IPS-NIHi11 (cell line): ENCODE measurements at regions not wholly inside any gene's neighbourhood (a gene's known extent, or its start where the extent isn't known, plus 50 kb on each side); places are given as distances from the start of the nearest gene placed in this dataset.

ENCODE experiments used
- DNase-seq: peaks from one replicate; pipeline ENCODE4 v3.0.0; 2012; ENCODE audit warnings: mixed read lengths, low spot score

DNA sequence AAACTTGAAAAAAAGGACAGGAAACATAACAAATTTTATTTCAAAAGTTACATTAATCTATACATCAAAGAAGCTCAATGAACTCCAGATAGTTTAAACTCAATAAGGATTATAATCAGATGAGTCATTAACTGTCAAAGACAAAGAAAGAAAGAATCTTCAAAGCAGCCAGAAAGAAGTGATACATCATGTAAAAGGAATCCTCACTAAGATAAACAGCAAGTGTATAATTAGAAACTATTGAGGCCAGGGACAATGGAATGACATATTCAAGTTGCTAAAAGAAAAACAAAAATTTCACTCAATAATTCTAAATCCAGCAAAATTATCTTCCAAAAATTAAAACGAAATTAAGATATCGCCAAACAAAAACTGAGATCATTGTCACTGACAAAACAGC, 161.6 kb upstream of the NWD2 start:
- DNase-seq = no peak

DNA sequence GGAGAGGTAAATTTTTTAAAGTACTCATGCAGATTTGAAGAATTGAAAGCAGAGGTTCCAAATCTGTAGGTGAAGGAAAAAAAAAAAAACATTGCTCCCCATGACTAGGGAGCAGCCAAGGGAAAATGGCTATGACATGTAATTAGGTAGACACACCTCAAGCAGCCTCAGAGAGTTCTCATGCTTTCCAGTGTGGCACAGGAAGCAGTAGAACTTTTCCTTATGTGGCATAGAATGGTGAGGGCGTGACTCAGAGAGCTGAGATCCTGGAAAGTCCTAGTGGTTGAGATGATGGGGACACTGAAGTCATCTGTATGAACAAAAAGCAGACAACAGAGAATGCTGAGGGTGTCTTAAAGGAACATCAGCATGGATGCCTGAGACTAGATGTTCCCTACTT, 148.6 kb upstream of the NWD2 start:
- no peak for DNase-seq

- no peak for DNase-seq
Observed at GRCh38 chr4:37101182-37101581, 143.4 kb upstream of the NWD2 start.

- no peak for DNase-seq
Observed at GRCh38 chr4:37101686-37102085, 142.9 kb upstream of the NWD2 start.

- DNase-seq = no peak
Observed at GRCh38 chr4:37109756-37110155, 134.8 kb upstream of the NWD2 start.

- no peak for DNase-seq
Observed at GRCh38 chr4:37124800-37125199, 119.7 kb upstream of the NWD2 start.

DNA sequence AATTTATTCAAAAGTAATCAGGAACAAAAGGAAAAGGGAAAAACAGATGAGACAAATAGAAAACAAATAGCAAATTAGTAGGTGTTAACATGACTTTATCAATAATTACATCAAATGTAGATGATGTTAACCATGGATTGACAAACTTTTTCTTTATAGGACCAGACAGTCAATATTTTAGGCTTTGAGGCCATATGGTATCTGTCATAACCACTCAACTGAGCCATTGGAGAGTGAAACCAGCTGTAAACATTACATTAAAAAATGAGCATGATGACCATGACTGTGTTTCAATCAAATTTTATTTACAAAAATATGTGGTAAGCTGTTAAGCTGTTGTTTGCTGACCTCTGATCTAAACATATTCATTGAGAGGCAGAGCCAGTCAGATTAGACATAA, 118.5 kb upstream of the NWD2 start:
- DNase-seq = no peak

GRCh38 chr4:37130465-37130864, 114.1 kb upstream of the NWD2 start:
- no peak for DNase-seq

DNA sequence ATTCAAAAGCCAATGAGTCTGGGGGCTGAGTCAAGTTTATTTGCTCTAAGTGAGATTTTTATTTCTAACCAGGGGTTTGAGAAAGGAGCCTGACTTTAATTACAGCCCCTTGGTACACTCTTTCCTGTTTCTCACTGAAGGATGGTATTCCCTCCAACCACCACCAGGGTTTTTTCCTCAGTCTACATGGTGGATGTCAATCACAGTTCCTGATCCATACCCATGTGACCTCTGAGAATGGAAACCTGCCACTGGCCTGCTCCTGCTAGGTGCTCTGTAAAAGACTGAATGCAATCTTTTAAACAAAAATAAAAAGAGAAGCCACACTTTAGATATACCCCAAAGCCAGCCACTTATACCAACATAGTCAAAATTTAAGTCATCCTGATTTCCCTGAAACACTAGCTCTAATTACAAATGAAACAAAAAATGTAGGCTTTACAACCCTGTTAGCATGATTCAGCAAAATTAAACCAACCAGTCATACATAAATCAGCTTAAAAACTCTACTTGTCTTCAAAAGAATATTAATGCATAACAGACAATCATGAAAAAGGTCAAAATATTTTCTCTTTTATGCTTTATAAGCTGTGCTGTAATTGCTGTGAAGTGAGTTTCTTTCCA, 112.1 kb upstream of the NWD2 start:
- DNase-seq = peak; percentile 42

DNA sequence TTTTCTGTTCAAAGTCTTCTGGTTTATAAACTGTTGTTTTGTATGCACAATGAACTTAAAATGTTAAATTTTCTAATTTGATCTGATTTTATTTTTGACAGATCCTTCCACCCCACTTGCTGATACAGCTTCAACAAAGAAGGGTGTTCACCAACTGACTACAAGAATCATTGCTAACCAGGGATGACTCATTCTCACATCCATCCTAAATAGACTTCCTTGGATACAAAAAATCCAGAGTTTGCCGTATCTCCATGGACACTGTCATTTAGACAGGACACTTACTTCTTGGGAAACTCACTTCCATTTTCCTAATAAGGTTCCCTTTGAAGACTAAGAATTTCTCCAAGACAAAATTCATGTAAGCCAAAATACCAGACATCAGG, 111.6 kb upstream of the NWD2 start:
- DNase-seq = no peak

DNA sequence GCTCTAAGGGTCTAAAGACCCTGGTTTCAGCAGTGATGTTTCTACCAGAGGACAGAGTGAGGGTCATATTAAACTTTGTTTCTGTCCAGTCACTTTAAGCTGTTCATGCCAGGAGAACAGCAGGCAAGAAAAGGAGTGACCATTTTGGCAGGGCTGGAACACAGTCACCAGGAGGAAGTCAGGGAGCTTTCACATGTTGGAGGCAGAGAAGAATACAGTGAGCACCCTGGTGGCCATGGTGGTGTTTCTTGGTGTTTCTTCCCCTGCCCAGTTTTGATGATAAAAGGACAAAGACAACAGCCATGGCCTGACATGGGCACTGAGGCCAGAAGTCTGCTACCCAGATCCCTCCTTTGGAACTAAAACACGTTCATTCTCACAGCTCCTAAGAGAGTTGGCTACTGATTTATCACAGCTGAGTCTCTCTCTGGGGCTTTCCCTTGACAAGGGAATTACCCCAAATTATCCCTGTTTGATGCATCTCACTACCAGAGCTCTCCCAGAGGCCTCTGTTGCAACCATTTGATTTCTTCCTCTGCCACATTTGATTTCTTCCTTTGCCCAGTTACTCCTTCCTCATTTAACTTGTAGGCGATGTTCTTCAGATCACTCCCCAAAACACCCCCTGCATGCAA, 106.4 kb upstream of the NWD2 start:
- no peak for DNase-seq

DNA sequence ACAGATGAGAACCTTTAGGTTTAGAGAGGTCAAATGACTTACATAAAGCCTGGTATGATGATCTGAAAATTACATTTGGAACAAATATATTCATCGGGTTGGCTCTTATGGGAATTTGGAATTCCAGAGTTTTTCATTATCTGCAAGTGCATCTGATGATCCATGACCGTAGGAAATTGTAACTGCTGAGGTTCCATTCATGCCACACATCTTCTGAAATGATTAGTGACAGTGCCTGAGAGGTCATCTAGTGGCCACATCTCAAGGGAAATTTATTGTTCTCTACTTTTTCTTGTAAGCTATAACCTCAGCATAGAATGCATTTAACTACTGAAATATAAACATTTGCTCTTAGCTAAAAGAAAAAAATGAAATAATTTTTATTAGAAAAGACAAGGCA, 105.8 kb upstream of the NWD2 start:
- no peak for DNase-seq

DNA sequence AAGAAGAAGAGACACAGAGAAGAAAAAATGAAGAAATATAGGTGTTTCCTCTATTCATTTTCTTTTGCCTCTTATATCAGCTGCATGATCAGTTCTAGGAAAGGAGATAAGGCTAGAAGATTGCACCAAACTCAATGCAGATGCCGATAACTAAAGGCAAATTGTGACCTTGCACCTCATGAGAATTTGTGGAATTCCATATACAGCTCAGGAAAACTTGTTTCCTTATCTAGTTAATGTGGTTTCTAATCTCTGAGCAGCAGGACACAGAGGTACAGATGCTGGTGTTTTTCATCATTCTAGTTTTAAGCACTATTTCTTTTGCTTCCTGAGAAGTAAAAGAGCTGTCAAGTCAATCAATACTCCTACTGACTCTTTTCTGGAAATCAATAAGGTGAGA, 104.6 kb upstream of the NWD2 start:
- DNase-seq = no peak

DNA sequence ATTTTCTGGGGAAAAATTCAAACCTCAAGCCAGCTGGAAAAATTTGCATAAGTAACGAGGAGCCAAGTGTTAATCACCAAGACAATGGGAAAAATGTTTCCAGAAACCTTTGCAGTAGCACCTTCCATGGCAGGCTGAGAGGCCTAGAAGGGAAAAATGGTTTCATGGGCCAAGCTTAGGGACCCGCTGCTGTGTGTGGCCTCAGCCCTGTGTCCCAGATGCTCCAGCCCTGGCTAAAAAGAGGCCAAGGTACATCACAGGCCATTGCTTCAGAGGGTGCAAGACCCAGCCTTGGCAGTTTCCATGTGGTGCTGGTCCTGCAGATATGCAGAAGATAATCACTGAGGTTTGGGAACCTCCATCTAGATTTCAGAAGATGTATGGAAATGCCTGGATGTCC, 98.3 kb upstream of the NWD2 start:
- DNase-seq = no peak

DNA sequence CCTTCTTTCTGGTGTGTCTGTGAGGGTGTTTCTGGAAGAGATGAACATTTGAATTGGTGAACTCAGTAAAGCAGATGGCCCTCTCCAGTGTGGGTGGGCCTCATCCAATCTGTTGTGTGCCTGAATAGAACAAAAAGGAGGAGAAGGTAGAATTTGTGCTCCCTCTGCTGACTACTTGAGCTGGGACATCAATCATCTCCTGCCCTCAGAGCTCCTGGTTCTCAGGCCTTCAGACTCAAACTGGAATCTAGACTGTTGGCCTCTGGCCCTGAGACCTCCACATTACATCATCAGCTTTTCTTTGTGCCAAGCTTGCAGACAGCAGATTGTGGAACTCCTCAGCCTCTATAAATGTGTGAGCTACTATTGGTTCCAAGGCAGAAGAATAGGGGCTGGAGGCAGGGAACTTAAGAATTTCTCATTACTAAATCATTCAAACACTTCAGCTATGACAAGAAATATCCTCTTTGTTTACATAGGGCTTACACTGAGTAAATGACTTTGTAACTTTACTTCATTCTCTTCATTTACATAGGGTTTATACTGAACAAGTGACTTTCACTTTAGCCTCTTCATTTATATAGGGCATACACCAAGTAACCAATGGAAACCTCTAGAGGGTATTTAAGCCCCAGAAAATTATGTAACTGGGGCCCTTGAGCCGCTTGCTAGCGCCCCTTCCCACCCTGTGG, 86.9 kb upstream of the NWD2 start:
- DNase-seq = no peak

- DNase-seq = no peak
Observed at GRCh38 chr4:37160653-37161052, 83.9 kb upstream of the NWD2 start.

- DNase-seq = no peak
Observed at GRCh38 chr4:37165844-37166243, 78.7 kb upstream of the NWD2 start.

DNA sequence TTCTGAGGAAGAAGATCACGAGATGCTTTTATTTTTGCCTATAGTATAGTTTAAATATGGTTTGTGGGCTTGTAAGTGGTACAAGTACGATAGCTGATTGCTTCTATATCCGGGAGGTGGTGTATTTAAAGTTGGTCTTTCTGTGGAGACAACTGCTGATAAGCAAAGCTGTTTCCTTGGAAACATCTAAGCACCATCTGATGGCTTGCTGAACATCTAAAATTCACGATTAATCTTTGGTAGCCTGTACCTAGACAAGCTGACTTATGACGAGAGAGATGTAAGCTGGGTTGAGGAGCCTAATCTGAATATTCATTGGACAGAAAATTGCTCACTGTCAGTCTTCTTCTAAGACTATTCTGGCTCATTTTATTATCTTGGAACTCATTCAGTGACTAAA, 74.6 kb upstream of the NWD2 start:
- DNase-seq = no peak

DNA sequence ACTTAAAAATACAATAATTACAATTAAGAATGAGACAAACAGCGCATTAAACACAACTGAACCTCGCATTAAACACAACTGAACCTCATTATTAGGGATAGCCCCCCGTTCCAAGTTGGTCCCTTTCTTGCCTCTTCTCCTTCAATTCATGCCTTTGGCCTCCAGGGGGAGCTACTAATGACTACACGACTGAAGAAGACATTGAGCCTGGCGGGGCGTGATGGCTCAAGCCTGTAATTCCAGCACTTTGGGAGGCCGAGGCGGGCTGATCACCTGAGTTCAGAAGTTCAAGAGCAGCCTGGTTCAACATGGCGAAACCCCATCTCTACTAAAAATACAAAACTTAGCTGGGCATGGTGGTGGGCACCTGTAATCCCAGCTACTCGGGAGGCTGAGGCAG, 56.4 kb upstream of the NWD2 start:
- peak; percentile 45 for DNase-seq
